Activated naive CD4-positive, alpha-beta T cell treated with anti-CD3 and anti-CD28 coated beads, Interleukin-2, amount 50 U/mL, for 72 hours (primary cell): ENCODE measurements at regions not wholly inside any gene's neighbourhood (a gene's known extent, or its start where the extent isn't known, plus 50 kb on each side); places are given as distances from the start of the nearest gene placed in this dataset.

Experiments
- ATAC-seq, 2 donors: fragments of 150-1000 bp; cut with Tn5 transposase; 2 replicates each; pipeline ENCODE4 v1.10.0; 2021; ENCODE audit warnings: mild to moderate bottlenecking in 2 of 2, moderate library complexity in 2 of 2
- DNase-seq, 2 donors: peaks; one replicate each; pipeline ENCODE4 v3.0.0; 2021 to 2022; ENCODE audit warnings: low spot score in 2 of 2
- H3K27ac Mint-ChIP-seq, 2 donors: one replicate each; pipeline ENCODE4 v1.8.0; 2022; ENCODE audit warnings: mild to moderate bottlenecking in 2 of 2, mixed read lengths in 2 of 2
- H3K36me3 Mint-ChIP-seq, 2 donors: one replicate each; pipeline ENCODE4 v1.8.0; 2022; ENCODE audit warnings: mixed read lengths in 2 of 2
- H3K9me3 Mint-ChIP-seq, 2 donors: one replicate each; pipeline ENCODE4 v1.8.0; 2022; ENCODE audit warnings: mixed read lengths in 2 of 2

DNA sequence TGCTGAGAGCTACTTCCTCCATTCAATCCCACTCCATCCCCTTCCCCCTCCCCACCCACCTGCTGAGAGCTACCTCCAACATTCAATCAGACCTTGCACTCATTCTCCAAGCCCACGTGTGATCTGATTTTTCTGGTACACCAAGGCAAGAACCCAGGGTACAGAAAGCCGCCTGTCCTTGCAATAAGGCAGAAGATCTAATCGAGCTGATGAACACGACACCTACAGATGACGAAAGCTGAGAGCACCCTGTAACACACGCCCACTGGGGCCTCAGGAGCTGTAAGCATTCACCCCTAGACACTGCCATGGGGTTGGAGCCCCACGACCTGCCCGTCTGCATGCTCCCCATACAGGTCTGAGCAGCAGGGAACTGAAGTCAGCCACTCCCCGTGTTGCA, 58.3 kb downstream of the TRIML1 start:
- H3K36me3 Mint-ChIP-seq = no peaks in the 10 kb centered on the region
- H3K27ac Mint-ChIP-seq = no peak overlapping the region
- DNase-seq = no peak
- no peak for ATAC-seq
- peaks cover 10 to 13% of the 10 kb centered on the region in 2 donors for H3K9me3 Mint-ChIP-seq

DNA sequence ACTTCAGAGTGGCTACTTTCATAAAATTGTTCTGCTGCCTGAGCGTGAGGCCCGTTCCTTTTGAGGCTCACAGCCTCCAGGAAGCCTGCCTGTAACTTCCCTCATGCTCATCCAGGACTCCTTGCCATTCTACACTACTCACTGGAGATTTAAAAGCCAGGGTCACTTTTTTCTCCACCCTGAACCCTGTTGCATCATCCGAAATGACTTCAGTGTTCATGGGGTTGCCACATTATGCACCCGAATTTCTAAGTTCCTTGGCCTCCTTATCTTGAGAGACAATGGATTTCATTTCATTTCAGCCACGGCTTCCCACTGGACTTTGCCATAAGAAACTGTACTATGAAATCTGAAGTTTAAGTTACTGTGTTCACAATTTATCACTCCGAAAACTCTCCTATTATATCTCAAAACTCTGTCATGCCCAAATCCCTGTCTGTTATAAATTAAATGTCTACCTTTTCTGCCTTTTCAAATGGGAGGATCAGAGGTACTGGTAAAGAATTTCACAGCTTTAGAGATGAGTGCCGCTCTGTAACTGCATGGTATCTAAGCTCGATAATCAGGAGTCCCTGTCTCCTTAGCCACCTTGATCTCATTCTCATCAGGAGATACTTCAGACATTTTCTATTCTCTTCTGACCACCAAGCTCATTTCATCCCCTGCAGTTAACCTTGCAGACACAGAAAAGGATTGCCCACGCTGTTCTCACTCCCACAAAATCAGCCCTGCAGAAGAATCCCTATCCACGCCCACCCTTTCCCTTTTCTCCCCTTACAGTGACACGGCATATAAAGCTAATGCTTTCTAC, 59.9 kb downstream of the TRIML1 start:
- Mint-ChIP-seq H3K36me3 (no peaks in the 10 kb centered on the region), H3K9me3 (peaks cover 14 to 17% of the 10 kb centered on the region in 2 donors), H3K27ac (no peak overlapping the region)
- no peak for DNase-seq
- ATAC-seq = no peak

DNA sequence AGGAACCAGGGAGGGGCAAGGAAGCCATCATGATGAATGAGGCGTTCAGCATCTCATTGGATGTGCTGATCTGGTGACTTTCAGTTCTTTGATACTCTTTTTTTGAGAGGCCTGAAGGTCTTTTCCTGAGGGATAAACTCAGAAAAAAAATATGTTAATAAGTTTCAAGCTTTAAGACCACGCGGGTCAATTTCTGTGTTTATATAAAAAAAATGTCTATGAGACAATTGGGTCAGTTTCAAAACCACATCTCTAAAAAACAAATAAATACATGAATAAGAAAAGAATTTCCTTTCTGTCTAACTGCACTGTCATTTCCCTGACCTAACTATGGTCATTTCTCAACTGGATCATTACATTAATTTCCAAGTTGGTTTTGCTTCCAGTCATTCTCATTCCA, 62.6 kb downstream of the TRIML1 start:
- no peak for ATAC-seq
- no peak for DNase-seq
- Mint-ChIP-seq H3K9me3 (peaks cover 14 to 21% of the 10 kb centered on the region in 2 donors), H3K27ac (no peak overlapping the region), H3K36me3 (no peaks in the 10 kb centered on the region)

DNA sequence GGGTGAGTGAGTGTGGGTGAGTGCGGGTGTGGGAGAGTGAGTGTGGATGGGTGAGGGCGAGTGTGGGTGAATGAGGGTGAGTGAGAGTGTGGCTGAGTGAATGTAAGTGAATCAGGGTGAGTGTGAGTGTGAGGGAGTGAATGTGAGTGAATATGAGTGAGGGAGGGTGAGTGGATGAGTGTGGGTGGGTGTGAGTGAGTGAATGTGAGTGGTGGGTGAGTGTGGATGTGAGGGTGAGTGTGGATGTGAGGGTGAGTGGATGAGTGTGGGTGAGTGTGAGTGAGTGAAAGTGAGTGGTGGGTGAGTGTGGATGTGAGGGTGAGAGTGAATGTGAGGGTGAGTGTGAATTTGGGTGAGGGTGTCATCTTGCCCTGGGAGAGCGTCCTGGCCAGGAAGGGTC, 67.5 kb downstream of the TRIML1 start:
- no peak overlapping the region for H3K27ac Mint-ChIP-seq
- DNase-seq (no peak), ATAC-seq (no peak)
- peaks cover 0 to 10% of the 10 kb centered on the region in 2 donors for H3K36me3 Mint-ChIP-seq
- H3K9me3 Mint-ChIP-seq = peaks cover 20 to 24% of the 10 kb centered on the region in 2 donors

DNA sequence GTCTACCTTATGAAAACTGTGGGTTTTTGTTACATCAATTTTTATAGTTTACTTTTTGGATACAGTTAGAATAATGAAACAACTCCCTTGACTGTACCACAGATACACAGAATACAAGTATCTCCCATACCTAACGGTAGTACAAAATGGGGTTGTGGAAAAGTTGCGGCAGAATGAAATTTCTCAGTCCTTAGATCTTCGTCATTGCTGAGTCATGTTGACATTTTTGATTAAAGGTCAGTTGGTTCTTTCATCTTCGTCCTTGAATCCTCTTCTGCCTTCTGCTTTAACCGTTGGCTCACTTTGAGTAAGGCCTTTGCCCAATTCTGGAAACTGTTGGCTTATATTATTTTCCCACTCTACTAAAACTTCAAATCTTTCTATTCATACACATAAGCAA, 75.6 kb downstream of the TRIML1 start:
- Mint-ChIP-seq H3K36me3 (peaks cover 0 to 10% of the 10 kb centered on the region in 2 donors), H3K9me3 (peaks cover 11 to 17% of the 10 kb centered on the region in 2 donors)
- no peak for ATAC-seq

DNA sequence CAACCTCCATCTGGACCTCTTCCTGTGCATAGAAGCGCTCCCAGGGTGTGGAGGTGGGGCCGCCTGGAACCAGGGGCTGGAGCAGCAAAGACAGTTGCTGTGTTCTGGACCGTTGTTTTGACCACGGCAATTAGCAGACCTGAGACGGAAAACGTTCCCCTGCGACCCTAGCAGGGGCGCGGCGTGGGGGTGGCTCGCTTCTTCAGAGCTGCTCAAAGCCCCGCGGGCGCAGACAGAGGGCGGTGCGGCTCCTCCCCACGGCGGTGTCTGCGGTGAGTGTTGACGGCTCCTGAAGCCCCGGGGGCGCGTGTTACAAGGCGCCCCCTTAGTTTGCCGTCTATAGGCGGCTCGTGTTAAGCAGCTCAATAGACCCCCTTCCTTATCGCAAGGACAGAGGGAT, 79.2 kb downstream of the TRIML1 start:
- peaks cover 0 to 10% of the 10 kb centered on the region in 2 donors for H3K36me3 Mint-ChIP-seq
- DNase-seq (no peak), ATAC-seq (no peak)
- no peak overlapping the region for H3K27ac Mint-ChIP-seq
- peaks cover 3 to 14% of the 10 kb centered on the region in 2 donors for H3K9me3 Mint-ChIP-seq

More for the DNA sequence above, 75.6 kb downstream of the TRIML1 start:
- no peak for DNase-seq
- H3K27ac Mint-ChIP-seq = no peak overlapping the region

DNA sequence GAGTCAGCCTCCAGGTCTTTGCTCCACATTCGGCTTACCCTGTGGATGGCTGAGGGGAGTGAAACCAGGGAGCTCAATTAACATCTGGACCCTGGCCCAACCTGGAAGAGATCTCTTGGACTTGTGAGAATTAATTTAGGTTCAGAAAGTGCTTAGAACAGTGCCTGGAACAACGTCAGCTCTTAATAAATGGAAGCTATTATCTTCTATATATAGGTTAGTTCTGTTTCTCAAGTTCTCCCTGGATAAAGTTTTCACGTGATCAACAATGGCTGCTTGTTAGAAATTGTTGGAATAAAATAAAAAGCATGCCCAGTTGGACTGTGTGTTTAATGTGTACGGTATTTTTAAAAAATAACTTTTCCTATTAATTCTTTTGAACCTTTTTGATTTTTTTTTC, 80.8 kb downstream of the TRIML1 start:
- H3K36me3 Mint-ChIP-seq = peaks cover 0 to 10% of the 10 kb centered on the region in 2 donors
- DNase-seq (no peak), ATAC-seq (no peak)
- H3K27ac Mint-ChIP-seq = no peak overlapping the region
- peaks cover 3 to 5% of the 10 kb centered on the region in 2 donors for H3K9me3 Mint-ChIP-seq

DNA sequence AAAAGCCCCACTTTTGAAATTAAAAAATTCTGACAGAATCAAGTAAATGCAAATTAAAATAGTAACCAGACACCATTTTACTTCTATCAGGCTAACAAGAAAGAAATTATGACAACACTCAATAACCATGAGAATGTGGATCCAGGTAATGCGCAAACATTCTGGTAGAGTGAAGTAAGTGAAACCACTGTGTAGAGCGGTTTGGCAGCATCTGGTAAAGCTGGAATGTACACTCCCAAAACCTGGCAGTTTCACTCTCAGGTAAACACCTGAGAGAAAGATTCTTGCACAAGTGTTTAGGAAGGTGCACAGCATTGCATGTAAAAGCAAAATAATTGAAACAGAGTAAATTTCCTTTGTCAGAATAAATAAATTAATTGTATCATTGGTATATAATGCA, 81.8 kb downstream of the TRIML1 start:
- H3K27ac Mint-ChIP-seq = no peak overlapping the region
- ATAC-seq = no peak
- peaks cover 3 to 11% of the 10 kb centered on the region in 2 donors for H3K9me3 Mint-ChIP-seq
- H3K36me3 Mint-ChIP-seq = peaks cover 0 to 10% of the 10 kb centered on the region in 2 donors
- DNase-seq = no peak

DNA sequence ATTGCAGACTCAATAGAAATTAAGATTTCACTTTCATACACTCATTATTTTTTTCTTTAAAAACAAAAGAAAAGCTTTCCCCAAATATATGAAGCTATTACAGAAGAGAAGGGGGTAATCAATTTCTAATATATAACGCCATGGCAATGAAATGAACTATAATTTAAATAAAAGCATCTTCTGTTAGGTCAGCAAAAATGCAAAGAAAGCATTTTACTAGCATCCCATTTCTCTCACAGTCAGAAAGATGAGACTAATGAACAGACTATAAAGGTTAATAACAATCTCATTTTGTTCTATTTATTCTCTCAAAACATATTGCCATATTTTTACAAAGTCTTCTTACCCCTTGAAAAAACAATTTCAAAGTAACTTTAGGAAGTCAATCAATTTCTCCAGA, 89.0 kb downstream of the TRIML1 start:
- peaks cover 0 to under 1% of the 10 kb centered on the region in 2 donors for H3K36me3 Mint-ChIP-seq
- no peak overlapping the region for H3K27ac Mint-ChIP-seq
- DNase-seq (no peak), ATAC-seq (no peak)
- H3K9me3 Mint-ChIP-seq = peaks cover 5 to 6% of the 10 kb centered on the region in 2 donors

DNA sequence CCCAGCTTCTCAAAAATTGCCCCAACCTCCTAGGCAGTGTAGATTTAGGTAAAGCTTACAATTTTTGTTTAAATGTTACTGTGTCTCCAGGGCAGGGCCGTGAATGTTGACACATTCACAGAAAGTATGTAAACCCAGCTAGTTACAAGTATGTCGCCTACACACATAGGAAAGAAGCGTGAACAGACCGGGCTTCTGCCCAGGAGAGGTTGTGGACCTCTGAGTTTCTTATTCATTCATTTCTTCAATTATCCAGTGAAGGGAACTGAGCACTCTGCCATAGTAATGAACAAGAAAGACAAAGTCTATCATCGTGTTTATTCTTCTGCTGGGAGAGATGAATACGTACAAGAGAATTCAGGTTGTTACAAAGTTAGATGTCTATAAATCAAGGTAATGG, 93.2 kb downstream of the TRIML1 start:
- Mint-ChIP-seq H3K9me3 (peaks cover 0 to 5% of the 10 kb centered on the region in 2 donors), H3K27ac (no peak overlapping the region), H3K36me3 (peaks cover 0 to 4% of the 10 kb centered on the region in 2 donors)
- DNase-seq (no peak), ATAC-seq (no peak)

DNA sequence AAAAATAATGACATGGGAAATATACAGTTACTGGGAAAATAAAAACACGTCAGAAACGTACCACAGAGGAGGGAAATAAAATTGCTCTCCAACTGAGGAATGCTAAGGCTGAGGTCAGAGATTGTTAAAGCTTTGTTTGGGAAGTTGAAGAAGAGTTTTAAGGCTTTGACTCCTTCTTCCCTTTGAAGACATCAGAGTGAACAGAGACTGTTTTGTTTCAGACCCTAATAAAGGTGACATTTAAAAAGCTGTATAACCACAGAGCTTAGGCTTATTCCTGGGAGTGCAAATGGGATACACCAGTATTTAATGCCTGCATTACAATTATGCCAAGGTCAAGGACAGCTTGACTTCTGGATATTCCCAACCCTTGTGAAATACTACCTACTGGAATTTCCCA, 102.8 kb downstream of the TRIML1 start:
- DNase-seq (no peak), ATAC-seq (no peak)
- H3K36me3 Mint-ChIP-seq = peaks cover 0 to 8% of the 10 kb centered on the region in 2 donors
- no peak overlapping the region for H3K27ac Mint-ChIP-seq
- H3K9me3 Mint-ChIP-seq = peaks cover 10% of the 10 kb centered on the region in 2 donors

DNA sequence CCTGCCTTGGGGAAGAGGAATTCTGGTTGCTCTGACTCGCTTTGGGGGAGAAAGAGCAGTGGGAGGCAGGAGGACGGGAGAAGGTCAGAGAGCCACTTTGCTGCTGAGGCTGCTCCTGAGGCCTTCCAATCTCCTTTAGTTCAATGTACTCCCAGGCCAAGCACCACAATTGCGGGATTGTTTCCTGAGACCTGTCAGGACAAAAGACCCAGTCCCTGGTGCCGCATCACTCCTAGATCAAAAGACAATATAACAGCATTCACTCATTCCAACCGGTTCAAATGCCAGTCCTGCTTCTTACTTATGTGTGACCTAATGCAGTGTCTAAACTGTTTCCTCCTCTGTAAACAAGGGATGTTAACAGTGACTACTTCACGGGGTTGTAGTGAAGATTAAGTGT, 106.4 kb downstream of the TRIML1 start:
- no peak for DNase-seq
- Mint-ChIP-seq H3K27ac (no peak overlapping the region), H3K9me3 (peaks cover 14% of the 10 kb centered on the region in 2 donors), H3K36me3 (peaks cover 0 to 8% of the 10 kb centered on the region in 2 donors)
- no peak for ATAC-seq

DNA sequence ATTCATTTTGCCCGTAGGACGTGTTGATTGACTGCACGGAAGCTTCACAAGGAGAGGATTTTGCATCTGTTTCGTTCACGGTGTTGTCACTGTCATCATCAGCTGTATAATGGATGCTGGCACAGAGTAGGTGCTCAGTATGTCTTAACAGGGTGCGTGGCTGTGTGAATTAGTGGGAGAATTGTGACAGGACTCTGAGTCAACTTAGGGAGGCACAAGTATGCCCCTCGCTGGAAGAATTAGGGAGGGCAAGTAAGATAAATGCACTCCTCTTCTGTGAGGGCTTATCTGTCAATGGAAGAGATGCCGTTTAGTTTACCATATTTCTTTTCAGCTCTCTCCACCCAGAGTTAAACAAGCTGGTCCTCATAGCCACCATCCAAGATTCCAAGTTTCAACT, 107.2 kb downstream of the TRIML1 start:
- Mint-ChIP-seq H3K36me3 (peaks cover 0 to 8% of the 10 kb centered on the region in 2 donors), H3K9me3 (peaks cover 14 to 19% of the 10 kb centered on the region in 2 donors), H3K27ac (no peak overlapping the region)
- DNase-seq (no peak), ATAC-seq (no peak)

DNA sequence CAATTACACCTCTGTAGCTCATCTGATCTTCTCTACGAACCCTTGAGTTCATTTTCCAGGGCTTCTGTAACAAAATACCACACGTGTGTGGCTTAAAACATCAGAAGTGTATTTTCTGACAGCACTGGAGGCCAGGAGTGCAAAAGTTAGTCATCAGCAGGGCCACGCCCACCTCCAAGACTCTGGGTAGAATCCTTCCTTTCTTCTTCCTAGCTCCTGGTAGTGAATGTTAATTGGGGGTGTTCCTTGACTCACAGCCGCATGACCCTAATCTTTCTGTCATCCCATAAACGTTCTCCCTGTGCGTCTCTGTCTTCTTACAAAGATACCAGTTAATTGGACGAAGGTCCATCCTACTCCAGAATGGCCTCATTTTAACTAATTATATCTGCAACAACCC, 115.0 kb downstream of the TRIML1 start:
- ATAC-seq (no peak), DNase-seq (no peak)
- peaks cover 0 to 5% of the 10 kb centered on the region in 2 donors for H3K36me3 Mint-ChIP-seq
- peaks cover 12 to 19% of the 10 kb centered on the region in 2 donors for H3K9me3 Mint-ChIP-seq
- H3K27ac Mint-ChIP-seq = no peak overlapping the region

DNA sequence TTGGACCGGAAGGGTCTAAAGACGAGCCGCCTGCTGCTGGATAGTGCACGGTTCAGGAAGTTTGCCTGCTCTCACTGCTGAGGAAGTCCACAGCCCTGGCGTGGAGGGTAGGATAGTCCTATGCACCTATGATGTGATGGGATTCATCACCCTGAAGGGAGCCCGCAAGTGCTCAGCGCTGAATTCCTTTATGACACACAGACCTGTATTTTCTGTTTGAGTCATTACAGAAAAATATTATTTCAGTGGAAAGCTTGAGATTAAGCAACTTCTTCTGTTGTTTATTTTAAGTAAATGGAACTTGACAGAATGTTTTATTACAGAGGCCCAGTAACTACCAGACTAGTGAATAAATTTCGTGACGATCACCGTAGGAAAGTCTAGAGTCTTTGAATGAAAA, 123.2 kb downstream of the TRIML1 start:
- ATAC-seq (no peak), DNase-seq (no peak)
- peaks cover 0 to 5% of the 10 kb centered on the region in 2 donors for H3K36me3 Mint-ChIP-seq
- peaks cover 17 to 30% of the 10 kb centered on the region in 2 donors for H3K9me3 Mint-ChIP-seq
- H3K27ac Mint-ChIP-seq = no peak overlapping the region

DNA sequence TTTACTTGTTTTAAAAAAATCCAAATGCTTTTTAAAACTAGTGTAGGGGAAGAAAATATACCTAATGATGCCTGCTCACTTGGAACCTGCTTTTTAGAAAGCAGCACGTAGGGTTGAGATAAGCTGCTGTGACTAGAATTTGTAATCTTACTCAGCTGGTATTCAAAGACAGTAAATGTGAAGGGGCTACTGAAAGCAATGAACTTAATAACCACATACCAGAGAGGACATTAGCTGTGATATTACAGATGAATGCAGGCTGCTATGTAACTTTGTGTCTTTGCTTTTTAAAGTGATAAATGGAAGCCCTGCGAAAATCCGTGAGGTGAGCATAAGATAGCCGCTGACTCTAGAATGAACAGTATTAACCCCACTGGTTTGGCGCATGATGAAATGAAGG, 124.1 kb downstream of the TRIML1 start:
- no peak for ATAC-seq
- no peak overlapping the region for H3K27ac Mint-ChIP-seq

DNA sequence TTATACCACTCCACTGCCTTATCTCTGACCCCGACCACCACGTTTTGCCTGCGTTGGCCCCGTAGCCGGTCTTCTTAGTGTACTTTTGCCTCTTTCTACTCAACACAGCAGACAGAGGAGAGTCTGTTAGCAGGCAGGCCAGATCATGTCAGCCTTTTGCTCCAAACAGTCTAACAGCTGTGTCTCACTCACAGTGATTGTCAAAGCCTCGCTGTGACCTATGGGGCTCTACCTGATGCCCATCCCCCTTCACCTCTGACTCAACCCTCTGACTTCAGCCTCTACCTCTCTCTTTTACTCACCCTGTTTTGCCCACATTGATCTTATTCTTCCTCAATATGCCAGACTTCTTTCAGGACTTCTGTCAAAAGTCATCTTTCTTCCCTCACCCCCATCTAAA, 127.1 kb downstream of the TRIML1 start:
- no peak overlapping the region for H3K27ac Mint-ChIP-seq
- ATAC-seq (no peak), DNase-seq (no peak)
- H3K36me3 Mint-ChIP-seq = peaks cover 0 to 5% of the 10 kb centered on the region in 2 donors
- H3K9me3 Mint-ChIP-seq = peaks cover 18% of the 10 kb centered on the region in 2 donors

More for the DNA sequence above, 124.1 kb downstream of the TRIML1 start:
- H3K9me3 Mint-ChIP-seq = peaks cover 21 to 26% of the 10 kb centered on the region in 2 donors
- DNase-seq = no peak
- peaks cover 0 to 5% of the 10 kb centered on the region in 2 donors for H3K36me3 Mint-ChIP-seq
